ENCODE measurements at regions not wholly inside any gene's neighbourhood (a gene's known extent, or its start where the extent isn't known, plus 50 kb on each side); places are given as distances from the start of the nearest gene placed in this dataset.

DNA sequence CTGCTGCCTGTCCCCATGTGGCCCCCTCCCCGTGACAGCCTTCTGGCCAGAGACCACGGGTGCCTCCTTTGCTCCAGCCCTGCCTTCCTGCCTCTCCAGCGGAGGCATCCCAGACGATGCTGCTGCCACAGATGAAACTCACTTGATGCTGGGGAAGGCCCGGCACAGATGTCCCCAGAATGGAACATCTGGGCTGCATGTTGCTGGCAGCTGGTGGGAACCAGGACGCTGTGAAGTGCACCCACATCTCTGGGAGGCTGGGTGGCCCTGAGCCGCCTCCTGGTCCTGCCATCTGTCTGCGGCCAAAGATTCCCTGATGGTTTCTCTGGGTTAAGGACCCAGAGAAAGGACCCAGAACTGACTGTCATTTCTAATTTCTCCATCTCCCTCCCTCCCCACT, 51.9 kb upstream of the PTPRS start:
- DNase-seq (ENCODE audit: low read depth) = no peak

DNA sequence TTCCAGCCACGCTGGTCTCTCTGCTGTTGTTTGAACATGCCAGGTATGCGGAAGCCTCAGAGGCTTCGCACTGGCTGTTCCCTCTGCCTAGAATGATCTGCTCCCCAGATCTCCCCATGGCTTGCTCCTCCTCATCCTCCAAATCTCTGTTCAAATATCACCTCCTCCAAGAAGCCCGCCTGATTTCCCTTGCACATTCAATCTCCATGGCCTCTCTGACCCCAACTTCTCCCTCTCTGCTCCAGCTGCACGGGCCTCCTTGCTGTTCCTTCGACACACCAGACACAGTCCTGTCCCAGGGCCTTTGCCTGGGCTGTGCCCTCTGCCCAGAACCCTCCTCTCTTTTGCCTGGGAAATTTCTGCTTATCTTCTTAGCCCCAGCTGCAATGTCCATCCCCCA, 52.5 kb upstream of the PTPRS start:
- no peak for DNase-seq (ENCODE audit: low read depth)

DNA sequence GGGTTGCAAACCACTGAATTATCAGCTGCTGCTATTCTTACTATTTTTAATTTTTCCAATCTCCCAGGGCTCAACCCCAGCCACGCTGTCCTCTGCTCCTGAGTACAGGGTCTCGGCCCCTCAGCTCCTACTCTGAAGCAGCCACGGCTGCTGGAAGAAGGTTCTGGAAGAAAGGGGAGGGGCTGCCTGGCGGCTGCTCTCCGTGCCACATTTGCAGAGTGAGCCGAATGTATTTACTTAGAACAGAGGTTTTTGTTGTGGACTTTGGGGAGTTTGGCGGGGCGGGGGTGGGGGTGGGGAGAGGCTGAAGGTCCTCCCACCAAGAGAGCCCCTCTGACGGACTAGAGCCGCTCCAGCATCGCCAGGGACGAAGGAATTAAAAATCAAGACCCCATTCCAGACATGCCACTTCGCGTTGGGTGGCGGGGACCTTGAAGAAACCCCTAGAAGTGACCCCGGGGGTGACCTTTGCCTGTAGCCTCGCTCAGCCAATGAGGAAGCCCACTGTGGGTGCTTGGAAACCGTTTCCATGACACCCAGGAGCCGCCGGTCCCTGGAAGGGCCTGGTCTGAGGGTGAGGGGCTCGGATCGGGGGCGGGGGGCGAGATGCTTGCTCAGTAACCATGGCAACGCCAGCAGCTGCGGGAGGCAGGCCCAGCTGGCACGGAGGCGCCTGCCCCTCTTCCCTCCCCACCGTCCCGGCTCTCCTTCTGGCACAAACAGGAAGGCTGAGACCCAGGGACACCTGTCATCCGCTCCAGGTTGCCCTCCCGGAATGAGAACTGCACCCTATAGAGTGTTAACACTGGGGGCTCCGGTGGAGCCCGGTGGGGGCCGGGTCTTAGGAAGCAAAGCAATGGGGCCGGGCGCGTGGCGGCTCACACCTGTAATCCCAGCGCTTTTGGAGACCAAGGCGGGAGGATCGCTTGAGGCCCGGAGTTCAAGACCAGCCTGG, 54.2 kb upstream of the PTPRS start:
- DNase-seq (ENCODE audit: low read depth) = no peak

DNA sequence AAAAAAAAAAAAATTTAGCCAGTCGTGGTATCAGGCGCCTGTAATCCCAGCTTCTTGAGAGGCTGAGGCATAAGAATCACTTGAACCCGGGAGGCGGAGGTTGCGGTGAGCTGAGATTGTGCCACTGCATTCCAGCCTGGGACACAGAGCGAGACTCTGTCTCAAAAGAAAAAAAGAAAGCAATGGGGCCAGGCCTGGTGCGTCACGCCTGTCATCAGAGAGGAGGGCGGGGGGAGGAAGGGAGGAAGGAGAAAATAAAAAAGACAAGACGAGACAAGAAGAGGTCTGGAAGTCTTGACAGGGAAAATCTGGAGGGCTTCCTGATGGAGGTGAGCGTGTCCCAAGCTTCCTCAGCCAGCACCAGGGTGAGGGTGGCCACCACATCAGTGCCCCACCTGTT, 54.9 kb upstream of the PTPRS start:
- DNase-seq (ENCODE audit: low read depth) = no peak

DNA sequence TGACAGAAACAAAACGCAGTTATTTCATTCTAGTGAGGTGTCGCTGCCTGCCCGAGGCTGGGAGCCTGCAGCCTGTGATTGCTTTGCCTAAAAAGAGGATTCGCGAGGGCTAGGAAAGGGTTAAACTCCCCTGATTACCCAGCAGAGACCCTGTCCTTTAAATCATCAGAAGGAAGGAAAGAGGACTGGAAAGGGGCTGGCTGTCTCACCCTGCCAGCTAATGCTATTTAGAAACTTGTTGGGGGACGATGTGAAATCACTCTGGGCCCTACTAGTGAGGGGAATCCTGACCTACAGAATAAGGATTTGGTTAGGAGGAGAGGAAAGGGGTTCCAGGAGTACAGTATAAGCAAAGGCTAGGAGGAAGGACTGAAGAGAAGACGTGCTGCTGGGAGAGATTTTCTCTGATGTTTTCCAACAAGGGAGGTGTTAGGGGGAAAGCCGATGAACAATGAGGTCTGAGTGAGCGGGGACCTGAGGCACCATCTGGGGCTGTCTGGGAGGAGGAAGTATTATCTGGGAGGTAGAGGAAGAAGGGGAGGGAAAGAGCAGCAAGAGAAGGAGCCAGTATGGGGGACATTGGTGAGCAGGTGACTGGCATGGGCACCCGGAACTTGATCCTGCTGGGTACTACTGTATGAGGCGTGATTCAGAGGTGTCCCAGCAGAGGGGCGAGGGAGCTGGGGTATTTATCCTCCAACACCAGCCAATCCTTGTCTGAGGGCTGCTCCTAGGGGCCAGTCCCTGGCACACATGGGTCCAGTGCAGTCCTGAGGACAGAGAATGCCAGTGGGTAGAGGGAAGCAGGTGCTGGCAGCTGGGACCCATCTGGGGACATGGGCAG, 55.7 kb upstream of the PTPRS start:
- DNase-seq (ENCODE audit: low read depth) = no peak

DNA sequence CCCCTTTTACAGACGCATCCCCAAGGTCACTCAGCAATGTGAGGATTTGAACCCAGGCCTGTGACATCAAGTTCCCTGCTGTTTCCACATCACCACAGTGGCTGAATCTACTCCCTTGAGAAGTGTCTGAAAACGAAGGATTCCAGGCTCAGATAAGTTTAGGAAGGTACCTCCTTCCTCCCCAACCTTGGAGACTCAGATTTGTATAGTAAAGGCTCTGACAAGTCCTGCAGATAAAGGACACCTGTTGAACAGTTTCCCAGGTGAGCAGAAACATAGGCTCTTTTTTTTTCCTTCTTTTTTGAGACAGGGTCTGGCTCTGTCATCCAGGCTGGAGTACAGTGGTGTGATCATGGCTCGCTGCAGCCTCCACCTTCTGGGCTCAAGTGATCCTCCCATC, 56.4 kb upstream of the PTPRS start:
- DNase-seq (ENCODE audit: low read depth) = no peak

DNA sequence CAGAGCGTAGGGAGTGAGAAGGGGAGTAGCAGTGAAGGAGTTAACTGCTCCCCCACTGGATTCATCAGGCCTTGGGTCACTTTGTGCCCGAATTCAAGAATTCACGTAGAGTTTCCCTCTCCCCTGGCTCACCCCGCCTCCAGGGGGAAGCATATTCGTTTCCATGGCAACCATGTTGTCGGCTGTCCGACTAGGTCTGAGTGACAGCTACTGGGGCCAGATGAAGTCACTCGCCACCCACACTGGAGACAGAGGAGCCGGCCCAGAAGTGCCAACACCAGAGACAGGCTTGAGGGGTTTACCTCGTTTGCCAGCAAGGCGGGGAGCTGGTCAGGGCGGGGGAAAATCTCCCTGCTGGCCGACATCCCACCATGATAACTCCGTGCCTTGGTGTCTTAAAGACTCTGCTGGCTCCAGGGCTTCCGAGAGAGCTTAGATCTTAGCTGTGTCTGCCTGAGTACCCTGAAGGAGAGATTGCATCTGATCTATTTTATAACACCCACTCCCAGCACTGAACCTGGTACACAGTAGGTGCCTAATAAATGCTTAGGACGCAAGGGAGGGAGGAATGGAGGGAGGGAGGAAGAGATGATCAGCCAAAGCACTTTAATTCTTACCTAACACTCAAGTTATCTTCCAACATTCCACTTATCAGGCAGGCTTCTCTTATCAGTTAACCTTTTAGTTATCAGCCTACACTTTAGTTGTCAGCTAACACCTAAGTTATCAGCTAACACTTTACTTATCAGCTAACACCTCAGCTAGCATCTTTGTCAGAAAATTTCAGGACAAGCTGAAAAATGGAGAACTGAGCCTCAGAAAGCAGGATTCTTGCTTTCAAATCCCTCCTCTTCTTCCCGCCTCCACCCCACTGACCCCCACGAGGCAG, 57.2 kb upstream of the ZNRF4 start:
- no peak for DNase-seq (ENCODE audit: low read depth)

DNA sequence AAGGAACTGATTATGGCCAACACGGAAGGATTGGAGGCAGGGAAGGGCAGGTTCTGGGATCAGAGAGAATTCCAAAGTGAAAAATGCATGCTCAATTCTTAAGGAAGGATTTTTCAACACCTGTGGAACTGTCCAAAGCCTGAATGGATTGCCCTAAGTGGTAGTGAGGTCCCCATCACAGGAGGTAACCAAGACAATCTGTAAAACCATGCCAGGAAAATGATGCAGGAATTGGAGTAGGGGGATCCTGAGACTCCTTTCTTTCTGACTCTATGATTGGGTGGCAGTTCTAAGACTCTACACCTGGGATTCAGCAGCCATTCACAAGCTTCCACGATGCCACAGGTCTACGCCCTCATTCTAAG, 56.5 kb upstream of the ZNRF4 start:
- no peak for DNase-seq (ENCODE audit: low read depth)

DNA sequence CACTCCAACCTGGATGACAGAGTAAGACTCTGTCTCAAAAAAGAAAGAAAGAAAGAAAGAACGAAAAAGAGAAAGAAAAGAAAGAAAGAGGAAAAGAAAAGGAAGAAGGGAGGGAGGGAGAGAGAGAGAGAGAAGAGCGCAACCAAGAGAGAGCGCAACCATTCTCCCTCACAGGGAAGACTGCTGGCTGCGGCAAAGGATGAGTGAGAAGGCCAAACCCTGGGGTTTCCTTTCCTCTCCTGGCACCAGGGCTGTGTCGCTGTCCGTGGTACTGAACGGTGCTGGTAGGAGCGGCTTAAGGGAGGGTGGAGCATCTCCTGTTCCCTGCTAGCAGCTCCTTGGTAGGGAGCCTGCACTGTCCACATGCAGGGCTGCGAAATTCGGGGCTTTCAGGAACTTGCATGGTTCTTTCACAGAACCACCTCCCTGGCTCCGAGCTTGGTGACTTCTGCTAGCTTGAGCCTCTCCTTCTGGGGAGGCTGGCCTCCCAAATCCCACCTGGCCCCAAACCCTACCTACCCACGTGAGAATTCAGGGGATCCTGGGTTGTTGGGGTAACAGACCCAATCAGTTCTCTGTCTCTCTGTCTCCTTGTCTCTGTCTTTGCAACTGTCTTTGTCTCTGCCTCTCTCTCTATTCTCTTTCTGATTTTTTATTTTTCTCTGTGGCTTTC, 51.1 kb upstream of the ZNRF4 start:
- peak; percentile 57 for DNase-seq (ENCODE audit: low read depth)
